LNCaP clone FGC (cell line): ENCODE measurements at regions not wholly inside any gene's neighbourhood (a gene's known extent, or its start where the extent isn't known, plus 50 kb on each side); places are given as distances from the start of the nearest gene placed in this dataset.
A peak's percentile ranks its signal among the peaks of the same experiment; 100 is the strongest.

Source experiments
- DNase-seq: peaks from one replicate; pipeline ENCODE4 v3.0.0-alpha.2; 2011; ENCODE audit warnings: low read depth
- H3K4me3 ChIP-seq: 2 replicates; pipeline ENCODE4 v1.5.1; 2011; ENCODE audit warnings: mild to moderate bottlenecking, low read depth, low read length, control low read depth
- CTCF ChIP-seq: IDR thresholded peaks from 2 replicates; pipeline ENCODE4 v1.5.1; 2012; ENCODE audit warnings: mild to moderate bottlenecking; ENCODE audit not compliant: control insufficient read depth, insufficient read depth; ENCODE audit errors: extremely low read depth

DNA sequence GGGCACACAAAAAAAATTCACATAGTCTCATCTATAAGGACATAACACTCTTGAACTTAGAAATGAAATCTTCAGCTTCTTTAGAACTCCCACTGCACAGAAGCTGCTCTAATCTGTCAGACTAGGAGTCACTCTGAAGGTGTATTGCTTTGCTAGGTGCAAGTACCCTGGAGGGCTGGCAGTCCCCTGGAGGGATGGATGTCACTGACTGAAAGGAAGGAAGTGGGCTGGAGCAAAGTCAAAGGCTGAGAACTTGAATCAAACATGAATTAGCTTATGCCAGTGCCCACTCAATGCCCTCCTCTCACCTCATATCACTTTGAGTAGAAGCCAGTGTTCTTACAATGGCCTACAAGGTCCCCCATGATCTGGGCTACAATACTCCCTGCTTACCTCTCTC, 140.3 kb upstream of the ANKRD1 start:
- TF ChIP-seq CTCF: no peak

GRCh38 chr10:91061608-91062007, 140.7 kb upstream of the ANKRD1 start:
- no peak for TF ChIP-seq CTCF
- DNase-seq: no peak
- no peak overlapping the region for H3K4me3 ChIP-seq

More for the DNA sequence above, 140.3 kb upstream of the ANKRD1 start:
- no peak for DNase-seq
- H3K4me3 ChIP-seq: no peak overlapping the region

DNA sequence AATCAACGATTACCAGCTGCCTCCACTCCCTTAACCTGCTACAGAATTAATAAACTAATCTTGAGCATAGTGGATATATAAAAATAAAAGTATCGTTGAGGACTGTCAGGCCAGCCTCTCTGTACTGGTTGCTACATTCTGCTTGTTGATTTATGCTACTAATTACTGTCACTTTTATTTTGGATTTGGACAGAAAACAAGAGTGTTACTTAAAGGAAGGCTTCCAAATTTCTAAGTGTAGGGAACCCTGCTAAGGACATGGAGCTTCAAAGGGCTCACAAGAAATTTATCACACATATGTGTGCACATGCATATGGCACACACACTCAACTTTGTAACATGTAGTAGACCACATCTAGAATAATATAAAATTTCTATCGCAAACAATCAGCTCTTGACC, 141.2 kb upstream of the ANKRD1 start:
- TF ChIP-seq CTCF: no peak
- DNase-seq: no peak
- H3K4me3 ChIP-seq: no peak overlapping the region

DNA sequence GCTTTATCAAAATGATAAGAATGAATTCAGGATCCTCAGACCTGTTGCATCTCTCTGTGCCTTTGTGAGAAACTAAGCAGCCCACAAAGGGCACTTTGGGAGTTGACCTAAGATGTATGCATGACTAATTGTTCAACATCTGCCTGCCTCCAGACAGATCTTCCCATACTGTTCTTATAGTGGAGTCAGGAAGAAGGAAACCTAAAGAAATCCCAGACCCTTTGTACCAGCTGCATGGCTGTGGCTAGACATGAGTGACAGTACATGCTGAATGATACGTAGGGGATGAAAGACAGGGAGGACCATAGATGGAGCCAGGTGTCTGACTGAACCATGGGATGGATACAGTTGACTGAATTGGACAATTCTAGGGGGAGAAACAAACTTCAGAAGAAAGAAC, 148.7 kb upstream of the PCGF5 start:
- no peak for DNase-seq
- no peak overlapping the region for H3K4me3 ChIP-seq
- no peak for TF ChIP-seq CTCF

GRCh38 chr10:91073286-91073979, 147.0 kb upstream of the PCGF5 start:
- no peak for DNase-seq
- H3K4me3 ChIP-seq: no peak overlapping the region
- TF ChIP-seq CTCF: no peak

- H3K4me3 ChIP-seq: no peak overlapping the region
- no peak for TF ChIP-seq CTCF
- peak; percentile 14 for DNase-seq
These were observed 143.4 kb upstream of the PCGF5 start for GRCh38 chr10:91076991-91077548.
